H1 (cell line): ENCODE measurements at regions not wholly inside any gene's neighbourhood (a gene's known extent, or its start where the extent isn't known, plus 50 kb on each side); places are given as distances from the start of the nearest gene placed in this dataset.

Experiments used
- BRCA1 ChIP-seq: IDR thresholded peaks from 2 replicates; pipeline ENCODE4 v1.6.1; 2012; ENCODE audit warnings: low read depth, low read length, improper control_type of control experiment
- GABPA ChIP-seq: IDR thresholded peaks from 2 replicates; pipeline ENCODE4 v1.6.1; 2011; ENCODE audit warnings: mild to moderate bottlenecking, low read length, moderate library complexity, borderline replicate concordance; ENCODE audit not compliant: insufficient read depth
- POLR2A ChIP-seq, 2 experiments: IDR thresholded peaks; 1 replicate in 1 of 2; 2 replicates in 1 of 2; pipeline ENCODE4 v1.6.1; 2011; ENCODE audit warnings: low read depth in 2 of 2, low read length in 2 of 2, mild to moderate bottlenecking in 2 of 2; ENCODE audit errors: control extremely low read depth in 1 of 2

DNA sequence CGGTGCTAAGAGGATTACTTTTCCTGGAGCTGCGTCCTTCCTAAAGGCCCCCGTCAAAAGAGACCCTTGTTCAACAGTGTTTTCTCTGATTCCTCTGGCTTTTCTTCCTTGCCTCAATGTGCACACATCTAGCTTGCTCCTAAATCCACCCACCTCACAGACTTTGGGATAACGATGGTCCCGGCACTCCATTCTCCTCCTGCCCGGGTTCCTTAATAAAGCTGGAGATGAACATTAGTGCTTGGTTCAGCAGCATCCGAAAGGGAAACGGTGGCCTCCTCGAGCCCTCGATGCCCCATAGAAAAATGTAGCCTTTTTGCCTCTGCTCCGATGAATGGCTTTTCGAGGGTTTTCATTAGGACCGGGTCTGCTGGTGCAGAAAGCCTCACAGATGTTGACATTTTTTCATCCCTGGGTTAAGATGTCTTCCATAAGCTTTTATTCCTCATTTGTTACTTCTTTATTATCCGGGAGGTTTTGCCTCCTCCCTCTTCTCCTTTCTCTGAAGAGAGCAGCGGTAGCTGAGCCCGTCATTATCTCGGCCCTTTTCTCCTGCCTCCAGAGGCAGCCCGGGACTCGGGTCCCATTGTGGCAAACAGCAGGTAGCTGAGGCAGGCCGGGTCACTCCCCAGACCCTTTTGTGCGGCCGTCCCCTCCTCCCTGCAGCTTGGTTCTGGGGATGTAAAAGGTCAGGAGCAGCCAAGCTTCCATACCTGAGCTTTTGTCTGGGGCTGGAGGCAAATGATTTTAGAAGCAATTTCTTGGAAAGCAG is 64.6 kb downstream of the CPN2 start:
- no peak for TF ChIP-seq GABPA
- no peak for TF ChIP-seq POLR2A (IDR thresholded peaks at IDR 0.05; ENCODE audit: control extremely low read depth in 1 of 2, low read depth in 2 of 2, low read length in 2 of 2)
- TF ChIP-seq BRCA1 = no peak
